Head of caudate nucleus (tissue), 42 donors: ENCODE measurements at regions not wholly inside any gene's neighbourhood (a gene's known extent, or its start where the extent isn't known, plus 50 kb on each side); places are given as distances from the start of the nearest gene placed in this dataset.

Experiments used
- DNase-seq, 42 donors: peaks; one replicate each; pipeline versions ENCODE4 v3.0.0 to v3.0.0-alpha.2; 2020 to 2021; ENCODE audit warnings: mixed read lengths in 7 of 42
- intact Hi-C: fragments of 100-400 bp; cut with DNase I; formaldehyde crosslinking; loops from one replicate; pipeline ENCODE4 v1.15.0; 2022

DNA sequence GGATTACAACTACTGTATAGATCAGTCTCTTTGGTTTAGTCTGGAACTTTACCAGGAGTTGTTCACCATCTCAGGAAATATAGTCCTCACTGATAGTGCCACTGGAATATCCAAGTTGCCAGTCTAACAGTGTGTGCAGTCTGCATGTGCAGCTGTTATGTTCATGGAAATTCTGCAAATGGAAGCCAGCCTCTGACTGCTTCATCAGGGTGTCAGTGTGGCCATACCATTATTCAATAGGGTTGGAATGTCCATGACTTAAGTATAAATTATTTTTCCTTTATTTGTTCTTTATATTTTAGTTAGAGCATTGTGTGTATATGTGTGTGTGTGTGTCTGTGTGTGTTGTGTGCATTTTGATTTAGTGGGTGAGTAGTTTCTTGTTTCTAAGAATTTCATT lies 51.8 kb downstream of the C11orf96 start:
- intact Hi-C loops = no loop called here

GRCh38 chr11:43996318-43996717 lies 51.5 kb upstream of the ACCSL start:
- peak in 2 of 42 donors; percentile 0 to 15 for DNase-seq
- intact Hi-C loops = no loop called here

More for the DNA sequence above, 51.8 kb downstream of the C11orf96 start:
- no peak for DNase-seq

- peak in 2 of 42 donors; percentile 2 to 5 for DNase-seq
- intact Hi-C loops = no loop called here
Observed at GRCh38 chr11:43997022-43997660, 50.6 kb upstream of the ACCSL start.
